Stimulated activated naive CD8-positive, alpha-beta T cell treated with anti-CD3 and anti-CD28 coated beads, Interleukin-15, amount 100 ng/mL, for 72 hours (primary cell): ENCODE measurements at regions not wholly inside any gene's neighbourhood (a gene's known extent, or its start where the extent isn't known, plus 50 kb on each side); places are given as distances from the start of the nearest gene placed in this dataset.
A peak's percentile ranks its signal among the peaks of the same experiment; 100 is the strongest.
"Not testable (repeated sequence)": the region's sequence is repeated elsewhere in the genome, so short reads cannot be mapped to it uniquely, and the experiment has no call there.

Experiments used
- ATAC-seq: fragments of 150-1000 bp; cut with Tn5 transposase; 2 replicates; pipeline ENCODE4 v1.10.0; 2021; ENCODE audit warnings: mild to moderate bottlenecking, moderate library complexity
- DNase-seq, 2 donors: peaks; one replicate each; pipeline ENCODE4 v3.0.0; 2021 to 2022
- H3K27ac Mint-ChIP-seq, 2 donors: one replicate each; pipeline ENCODE4 v1.8.0; 2022; ENCODE audit warnings: mild to moderate bottlenecking in 2 of 2, mixed read lengths in 2 of 2, moderate library complexity in 2 of 2
- H3K27me3 Mint-ChIP-seq: one replicate; pipeline ENCODE4 v1.8.0; 2022; ENCODE audit warnings: mixed read lengths
- H3K4me1 Mint-ChIP-seq: one replicate; pipeline ENCODE4 v1.8.0; 2022; ENCODE audit warnings: mild to moderate bottlenecking, mixed read lengths
- H3K4me3 Mint-ChIP-seq, 2 donors: one replicate each; pipeline ENCODE4 v1.8.0; 2022; ENCODE audit warnings: mild to moderate bottlenecking in 2 of 2, mixed read lengths in 2 of 2, moderate library complexity in 1 of 2
- H3K9me3 Mint-ChIP-seq, 2 donors: one replicate each; pipeline ENCODE4 v1.8.0; 2022; ENCODE audit warnings: mixed read lengths in 2 of 2

- no peak overlapping the region for H3K4me3 Mint-ChIP-seq
- H3K9me3 Mint-ChIP-seq = peaks cover 13 to 14% of the 10 kb centered on the region in 2 donors
- ATAC-seq = no peak
- H3K27ac Mint-ChIP-seq = no peak overlapping the region
- H3K27me3 Mint-ChIP-seq = no peaks in the 10 kb centered on the region
- no peaks in the 10 kb centered on the region for H3K4me1 Mint-ChIP-seq
- no peak for DNase-seq
These were observed 1215.8 kb downstream of the CNTNAP5 start for GRCh38 chr2:125240870-125241269.

GRCh38 chr2:125243074-125243473 lies 1218.0 kb downstream of the CNTNAP5 start:
- H3K27ac Mint-ChIP-seq = no peak overlapping the region
- DNase-seq (no peak), ATAC-seq (no peak)
- peaks cover 14 to 17% of the 10 kb centered on the region in 2 donors for H3K9me3 Mint-ChIP-seq
- no peak overlapping the region for H3K4me3 Mint-ChIP-seq
- no peaks in the 10 kb centered on the region for H3K27me3 Mint-ChIP-seq
- no peaks in the 10 kb centered on the region for H3K4me1 Mint-ChIP-seq

- DNase-seq (no peak), ATAC-seq (no peak)
- Mint-ChIP-seq H3K9me3 (no peaks in the 10 kb centered on the region), H3K4me3 (no peak overlapping the region), H3K27ac (no peak overlapping the region), H3K27me3 (no peaks in the 10 kb centered on the region), H3K4me1 (no peaks in the 10 kb centered on the region)
These were observed 1228.9 kb downstream of the CNTNAP5 start for GRCh38 chr2:125254010-125254409.

- Mint-ChIP-seq H3K4me3 (no peak overlapping the region), H3K9me3 (peaks cover 8 to 11% of the 10 kb centered on the region in 2 donors), H3K4me1 (no peaks in the 10 kb centered on the region), H3K27ac (no peak overlapping the region), H3K27me3 (no peaks in the 10 kb centered on the region)
- DNase-seq = no peak
- no peak for ATAC-seq
These were observed 1234.4 kb downstream of the CNTNAP5 start for GRCh38 chr2:125259451-125259850.

- not testable (repeated sequence) for H3K4me1 Mint-ChIP-seq, DNase-seq, H3K27me3 Mint-ChIP-seq, H3K27ac Mint-ChIP-seq, H3K4me3 Mint-ChIP-seq, ATAC-seq
- H3K9me3 Mint-ChIP-seq = peaks cover 11 to 13% of the 10 kb centered on the region in 2 donors
These were observed 1235.4 kb downstream of the CNTNAP5 start for GRCh38 chr2:125260366-125260930.

- Mint-ChIP-seq H3K4me1 (no peaks in the 10 kb centered on the region), H3K9me3 (peaks cover 6 to 13% of the 10 kb centered on the region in 2 donors), H3K27me3 (no peaks in the 10 kb centered on the region), H3K27ac (no peak overlapping the region), H3K4me3 (no peak overlapping the region)
- DNase-seq = no peak
- no peak for ATAC-seq
These were observed 1239.4 kb downstream of the CNTNAP5 start for GRCh38 chr2:125264453-125264852.

- Mint-ChIP-seq H3K4me1 (no peaks in the 10 kb centered on the region), H3K27me3 (no peaks in the 10 kb centered on the region), H3K9me3 (peaks cover 8 to 16% of the 10 kb centered on the region in 2 donors), H3K4me3 (no peak overlapping the region), H3K27ac (no peak overlapping the region)
- no peak for ATAC-seq
- no peak for DNase-seq
These were observed 1242.6 kb downstream of the CNTNAP5 start for GRCh38 chr2:125267683-125268082.

GRCh38 chr2:125272651-125273050 lies 1247.6 kb downstream of the CNTNAP5 start:
- H3K4me1 Mint-ChIP-seq = no peaks in the 10 kb centered on the region
- H3K27ac Mint-ChIP-seq = no peak overlapping the region
- H3K27me3 Mint-ChIP-seq = no peaks in the 10 kb centered on the region
- DNase-seq (no peak), ATAC-seq (no peak)
- no peak overlapping the region for H3K4me3 Mint-ChIP-seq
- H3K9me3 Mint-ChIP-seq = peaks cover 0 to 16% of the 10 kb centered on the region in 2 donors

GRCh38 chr2:125274718-125275117 lies 1249.6 kb downstream of the CNTNAP5 start:
- Mint-ChIP-seq H3K4me1 (no peaks in the 10 kb centered on the region), H3K9me3 (peaks cover 0 to 15% of the 10 kb centered on the region in 2 donors), H3K4me3 (no peak overlapping the region), H3K27me3 (no peaks in the 10 kb centered on the region), H3K27ac (no peak overlapping the region)
- DNase-seq = no peak
- ATAC-seq = no peak

GRCh38 chr2:125280265-125280664 lies 1255.2 kb downstream of the CNTNAP5 start:
- Mint-ChIP-seq H3K9me3 (peaks cover 0 to 7% of the 10 kb centered on the region in 2 donors), H3K27me3 (no peaks in the 10 kb centered on the region), H3K4me1 (no peaks in the 10 kb centered on the region), H3K4me3 (no peak overlapping the region), H3K27ac (no peak overlapping the region)
- ATAC-seq = no peak
- DNase-seq = no peak

- Mint-ChIP-seq H3K4me1 (no peaks in the 10 kb centered on the region), H3K4me3 (no peak overlapping the region), H3K9me3 (peaks cover 0 to 7% of the 10 kb centered on the region in 2 donors), H3K27me3 (no peaks in the 10 kb centered on the region), H3K27ac (no peak overlapping the region)
- ATAC-seq (no peak), DNase-seq (no peak)
These were observed 1256.2 kb downstream of the CNTNAP5 start for GRCh38 chr2:125281242-125281641.

- H3K9me3 Mint-ChIP-seq = peaks cover 6 to 11% of the 10 kb centered on the region in 2 donors
- no peak overlapping the region for H3K4me3 Mint-ChIP-seq
- no peak for ATAC-seq
These were observed 1271.7 kb downstream of the CNTNAP5 start for GRCh38 chr2:125296742-125297141.

GRCh38 chr2:125310657-125311364 lies 1285.7 kb downstream of the CNTNAP5 start:
- Mint-ChIP-seq H3K4me1 (no peaks in the 10 kb centered on the region), H3K9me3 (peaks cover 0 to 4% of the 10 kb centered on the region in 2 donors), H3K27ac (no peak overlapping the region), H3K4me3 (no peak overlapping the region), H3K27me3 (no peaks in the 10 kb centered on the region)
- DNase-seq = no peak
- no peak for ATAC-seq

More at GRCh38 chr2:125296742-125297141, 1271.7 kb downstream of the CNTNAP5 start:
- Mint-ChIP-seq H3K27me3 (no peaks in the 10 kb centered on the region), H3K4me1 (no peaks in the 10 kb centered on the region), H3K27ac (peak overlapping the region in 1 of 2 donors; percentile 14)
- DNase-seq = no peak

GRCh38 chr2:125312342-125312741 lies 1287.3 kb downstream of the CNTNAP5 start:
- Mint-ChIP-seq H3K9me3 (peaks cover 0 to 4% of the 10 kb centered on the region in 2 donors), H3K27me3 (no peaks in the 10 kb centered on the region), H3K27ac (no peak overlapping the region), H3K4me3 (no peak overlapping the region), H3K4me1 (no peaks in the 10 kb centered on the region)
- no peak for DNase-seq
- no peak for ATAC-seq

- ATAC-seq (peak; percentile 33), DNase-seq (no peak)
- H3K27ac Mint-ChIP-seq = no peak overlapping the region
- H3K4me3 Mint-ChIP-seq = no peak overlapping the region
- no peaks in the 10 kb centered on the region for H3K9me3 Mint-ChIP-seq
- H3K4me1 Mint-ChIP-seq = no peaks in the 10 kb centered on the region
- no peaks in the 10 kb centered on the region for H3K27me3 Mint-ChIP-seq
These were observed 1288.7 kb downstream of the CNTNAP5 start for GRCh38 chr2:125313806-125314205.

- ATAC-seq (no peak), DNase-seq (no peak)
- Mint-ChIP-seq H3K4me1 (no peaks in the 10 kb centered on the region), H3K27ac (no peak overlapping the region), H3K9me3 (peaks cover 0 to 6% of the 10 kb centered on the region in 2 donors), H3K27me3 (no peaks in the 10 kb centered on the region), H3K4me3 (no peak overlapping the region)
These were observed 1293.7 kb downstream of the CNTNAP5 start for GRCh38 chr2:125318740-125319139.
